Naive thymus-derived CD4-positive, alpha-beta T cell (primary cell): ENCODE measurements at regions not wholly inside any gene's neighbourhood (a gene's known extent, or its start where the extent isn't known, plus 50 kb on each side); places are given as distances from the start of the nearest gene placed in this dataset.

ENCODE experiments used
- ATAC-seq: fragments of 150-1000 bp; cut with Tn5 transposase; 2 replicates; pipeline ENCODE4 v1.10.0; 2021; ENCODE audit warnings: mild to moderate bottlenecking, moderate library complexity
- CTCF ChIA-PET: fragments of 350-600 bp; sonication (Branson Sonifier 250); formaldehyde crosslinking; loops from one replicate; lab custom pipeline; 2021; ENCODE audit warnings: antibody characterized with exemption; lab: Charles Lee
- POLR2A ChIA-PET: fragments of 350-600 bp; sonication (Branson Sonifier 250); formaldehyde crosslinking; loops from one replicate; lab custom pipeline; 2021; ENCODE audit warnings: antibody characterized with exemption, inconsistent platforms; lab: Charles Lee
- DNase-seq, 9 donors: peaks; one replicate each; pipeline versions ENCODE4 v3.0.0 to v3.0.0-alpha.2; 2020 to 2022; ENCODE audit warnings: mixed read lengths in 1 of 9
- H3K27ac ChIP-seq: one replicate; pipeline ENCODE4 v1.7.0; 2013; ENCODE audit warnings: mild to moderate bottlenecking, low read depth, low read length, moderate library complexity
- H3K27me3 ChIP-seq, 2 donors: one replicate each; pipeline ENCODE4 v1.7.0; 2013; ENCODE audit warnings: low read length in 2 of 2, mild to moderate bottlenecking in 2 of 2, moderate library complexity in 2 of 2; ENCODE audit not compliant: control insufficient read depth in 2 of 2, insufficient read depth in 2 of 2
- H3K36me3 ChIP-seq, 3 experiments: 1 replicate in 2 of 3; 2 replicates in 1 of 3; pipeline ENCODE4 v1.7.0; 2013; ENCODE audit warnings: low read length in 3 of 3, mild to moderate bottlenecking in 3 of 3, moderate library complexity in 1 of 3; ENCODE audit not compliant: insufficient read depth in 3 of 3, control insufficient read depth in 2 of 3
- H3K4me1 ChIP-seq, 2 donors: one replicate each; pipeline ENCODE4 v1.7.0; 2013; ENCODE audit warnings: low read length in 2 of 2, mild to moderate bottlenecking in 2 of 2, moderate library complexity in 1 of 2; ENCODE audit not compliant: control insufficient read depth in 2 of 2, insufficient read depth in 2 of 2
- H3K4me3 ChIP-seq: 2 replicates; pipeline ENCODE4 v1.7.0; 2013; ENCODE audit warnings: mild to moderate bottlenecking, low read length
- H3K9me3 ChIP-seq, 3 experiments: 1 replicate in 2 of 3; 2 replicates in 1 of 3; pipeline ENCODE4 v1.7.0; 2013; ENCODE audit warnings: low read length in 3 of 3; ENCODE audit not compliant: control insufficient read depth in 2 of 3
- H3K27ac Mint-ChIP-seq, 9 donors: one replicate each; pipeline ENCODE4 v1.8.0; 2020 to 2022; ENCODE audit warnings: mixed read lengths in 9 of 9, mild to moderate bottlenecking in 8 of 9, moderate library complexity in 5 of 9, inconsistent platforms in 2 of 9
- H3K27me3 Mint-ChIP-seq, 5 donors: one replicate each; pipeline ENCODE4 v1.8.0; 2021 to 2022; ENCODE audit warnings: mixed read lengths in 5 of 5, mild to moderate bottlenecking in 1 of 5
- H3K36me3 Mint-ChIP-seq, 5 donors: one replicate each; pipeline ENCODE4 v1.8.0; 2020 to 2022; ENCODE audit warnings: mixed read lengths in 5 of 5, mild to moderate bottlenecking in 3 of 5, inconsistent platforms in 1 of 5
- H3K4me1 Mint-ChIP-seq, 7 donors: one replicate each; pipeline ENCODE4 v1.8.0; 2020 to 2022; ENCODE audit warnings: mixed read lengths in 7 of 7, mild to moderate bottlenecking in 3 of 7, inconsistent platforms in 1 of 7
- H3K4me3 Mint-ChIP-seq, 10 donors: one replicate each; pipeline ENCODE4 v1.8.0; 2020 to 2022; ENCODE audit warnings: mild to moderate bottlenecking in 10 of 10, mixed read lengths in 10 of 10, moderate library complexity in 6 of 10, inconsistent platforms in 2 of 10
- H3K9me3 Mint-ChIP-seq, 11 donors: one replicate each; pipeline ENCODE4 v1.8.0; 2020 to 2022; ENCODE audit warnings: mixed read lengths in 11 of 11, mild to moderate bottlenecking in 4 of 11, inconsistent platforms in 1 of 11, moderate library complexity in 1 of 11
- intact Hi-C, 2 donors: fragments of 100-400 bp; cut with micrococcal nuclease; formaldehyde crosslinking; loops; one replicate each; pipeline ENCODE4 v1.15.1; 2023

GRCh38 chr14:22483863-22484593, 105.0 kb downstream of the DAD1 start:
- Histone ChIP-seq H3K4me3 (peak overlapping the region; percentile 30), H3K36me3 (peaks cover 0 to 2% (median 0%) of the 10 kb centered on the region in 3 experiments), H3K27me3 (no peaks in the 10 kb centered on the region), H3K4me1 (no peaks in the 10 kb centered on the region), H3K27ac (peak overlapping the region; percentile 90), H3K9me3 (no peaks in the 10 kb centered on the region)
- Mint-ChIP-seq H3K27me3 (no peaks in the 10 kb centered on the region), H3K36me3 (peaks cover 0 to 30% (median 16%) of the 10 kb centered on the region in 5 donors), H3K4me3 (peak overlapping the region; percentile 74 to 93 (median 86)), H3K27ac (peak overlapping the region; percentile 19 to 96 (median 81)), H3K9me3 (no peaks in the 10 kb centered on the region), H3K4me1 (peaks cover 0 to 57% (median 0%) of the 10 kb centered on the region in 7 donors)
- ATAC-seq (no peak), DNase-seq (no peak)
- POLR2A ChIA-PET: interaction anchor here (0.6 to 31.0 kb wide), 8 partner anchors 9 to 572 kb away, joined by 3 to 558 read pairs (median 3); no protein-coding TSS in a partner anchor
- intact Hi-C loops: no loop called here
- CTCF ChIA-PET: no interaction called here

DNA sequence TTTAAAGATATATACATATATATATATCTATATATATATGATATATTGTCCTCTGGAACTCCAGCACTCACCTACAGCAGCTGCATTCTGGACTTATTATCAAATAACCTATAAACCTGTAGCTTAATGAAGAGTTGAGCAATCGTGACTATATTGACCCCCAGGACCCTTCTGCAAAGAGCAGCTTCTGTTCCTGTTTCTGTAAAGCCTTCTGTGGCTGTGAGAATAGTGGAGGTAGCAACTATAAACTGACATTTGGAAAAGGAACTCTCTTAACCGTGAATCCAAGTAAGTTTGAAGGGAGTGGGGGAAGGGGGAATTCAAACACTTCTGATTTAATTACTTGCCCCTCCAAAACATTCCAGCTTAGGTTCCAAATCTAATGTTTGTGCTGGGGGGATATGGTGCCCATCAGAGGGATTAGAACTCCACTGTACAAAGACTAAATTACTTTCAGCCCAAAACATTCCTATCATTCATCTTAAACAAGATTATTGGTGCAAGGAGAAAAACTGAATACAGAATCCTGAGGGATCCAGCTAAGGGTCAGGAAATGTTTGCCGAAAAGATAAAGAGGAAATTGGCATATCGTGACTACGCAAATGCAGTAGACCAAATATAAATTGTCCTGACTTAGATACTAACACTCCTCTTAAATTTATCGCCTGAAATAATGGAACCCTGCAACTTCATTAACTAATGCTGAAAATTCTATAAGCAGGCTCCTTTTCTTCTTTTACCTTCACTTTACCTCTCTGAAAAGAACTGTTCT, 106.1 kb downstream of the DAD1 start:
- ChIA-PET POLR2A (interaction anchor here (0.6 to 5.7 kb wide), 3 partner anchors 9 to 559 kb away, joined by 3 to 31 read pairs (median 4); no protein-coding TSS in a partner anchor), CTCF (no interaction called here)
- no peaks in the 10 kb centered on the region for H3K9me3 ChIP-seq
- no peaks in the 10 kb centered on the region for H3K27me3 ChIP-seq
- H3K4me3 ChIP-seq: peak overlapping the region; percentile 46
- Mint-ChIP-seq H3K36me3 (peaks cover 0 to 22% (median 9%) of the 10 kb centered on the region in 5 donors), H3K27me3 (no peaks in the 10 kb centered on the region), H3K4me3 (peak overlapping the region; percentile 74 to 93 (median 86)), H3K4me1 (peaks cover 0 to 48% (median 0%) of the 10 kb centered on the region in 7 donors), H3K9me3 (no peaks in the 10 kb centered on the region), H3K27ac (peak overlapping the region in 8 of 9 donors; percentile 28 to 96 (median 82))
- H3K4me1 ChIP-seq: no peaks in the 10 kb centered on the region
- no peak for ATAC-seq
- H3K36me3 ChIP-seq: peaks cover 0 to 2% (median 0%) of the 10 kb centered on the region in 3 experiments
- H3K27ac ChIP-seq: peak overlapping the region; percentile 46
- intact Hi-C loops: no loop called here
- no peak for DNase-seq

- peak overlapping the region; percentile 66 to 92 (median 81) for H3K4me3 Mint-ChIP-seq
- DNase-seq (no peak), ATAC-seq (no peak)
- no peaks in the 10 kb centered on the region for H3K4me1 ChIP-seq
- no peaks in the 10 kb centered on the region for H3K27me3 ChIP-seq
- H3K9me3 ChIP-seq: no peaks in the 10 kb centered on the region
- ChIA-PET CTCF (no interaction called here), POLR2A (interaction anchor here (0.8 to 5.7 kb wide), 2 partner anchors 10 to 74 kb away, joined by 3 to 31 read pairs; no protein-coding TSS in a partner anchor)
- no peaks in the 10 kb centered on the region for H3K9me3 Mint-ChIP-seq
- no peaks in the 10 kb centered on the region for H3K27me3 Mint-ChIP-seq
- peak overlapping the region; percentile 35 for H3K27ac ChIP-seq
- intact Hi-C loops: no loop called here
- peaks cover 0 to 53% (median 0%) of the 10 kb centered on the region in 7 donors for H3K4me1 Mint-ChIP-seq
- H3K4me3 ChIP-seq: peak overlapping the region; percentile 20
- peaks cover 0 to 1% (median 0%) of the 10 kb centered on the region in 3 experiments for H3K36me3 ChIP-seq
- peaks cover 0 to 19% (median 8%) of the 10 kb centered on the region in 5 donors for H3K36me3 Mint-ChIP-seq
- H3K27ac Mint-ChIP-seq: peak overlapping the region in 8 of 9 donors; percentile 28 to 89 (median 75)
Observed at GRCh38 chr14:22482085-22482694, 106.8 kb downstream of the DAD1 start.

DNA sequence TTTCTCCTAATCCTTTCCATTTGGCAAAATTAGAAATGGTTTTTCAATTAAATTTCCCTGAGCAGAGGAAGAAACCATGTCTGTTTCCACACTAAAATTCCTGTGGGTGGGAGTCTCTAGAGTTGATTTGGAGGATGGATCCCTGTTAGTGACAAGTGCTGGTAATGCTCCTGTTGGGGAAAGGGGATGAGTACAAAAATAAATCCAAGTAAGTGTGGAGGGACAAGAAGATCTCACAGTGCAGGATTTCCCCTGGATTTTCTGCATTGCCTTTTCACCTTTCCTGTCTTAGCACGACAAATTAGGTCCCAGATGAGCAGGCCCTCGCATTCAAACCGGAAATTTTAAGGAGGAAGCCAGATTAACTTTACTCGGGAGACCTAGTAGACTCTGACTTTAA, 107.5 kb downstream of the DAD1 start:
- Histone ChIP-seq H3K4me3 (no peak overlapping the region), H3K27me3 (no peaks in the 10 kb centered on the region), H3K9me3 (no peaks in the 10 kb centered on the region), H3K27ac (peak overlapping the region; percentile 35), H3K36me3 (no peaks in the 10 kb centered on the region), H3K4me1 (no peaks in the 10 kb centered on the region)
- ATAC-seq: no peak
- POLR2A ChIA-PET: interaction anchor here (5.7 kb wide), 1 partner anchor 11 kb away, joined by 31 read pairs; no protein-coding TSS in a partner anchor
- H3K27ac Mint-ChIP-seq: peak overlapping the region in 7 of 9 donors; percentile 62 to 89 (median 71)
- peaks cover 0 to 53% (median 0%) of the 10 kb centered on the region in 7 donors for H3K4me1 Mint-ChIP-seq
- CTCF ChIA-PET: no interaction called here
- peak overlapping the region; percentile 66 to 92 (median 81) for H3K4me3 Mint-ChIP-seq
- DNase-seq: no peak
- peaks cover 0 to 15% (median 8%) of the 10 kb centered on the region in 5 donors for H3K36me3 Mint-ChIP-seq
- intact Hi-C loops: no loop called here
- no peaks in the 10 kb centered on the region for H3K27me3 Mint-ChIP-seq
- H3K9me3 Mint-ChIP-seq: no peaks in the 10 kb centered on the region

DNA sequence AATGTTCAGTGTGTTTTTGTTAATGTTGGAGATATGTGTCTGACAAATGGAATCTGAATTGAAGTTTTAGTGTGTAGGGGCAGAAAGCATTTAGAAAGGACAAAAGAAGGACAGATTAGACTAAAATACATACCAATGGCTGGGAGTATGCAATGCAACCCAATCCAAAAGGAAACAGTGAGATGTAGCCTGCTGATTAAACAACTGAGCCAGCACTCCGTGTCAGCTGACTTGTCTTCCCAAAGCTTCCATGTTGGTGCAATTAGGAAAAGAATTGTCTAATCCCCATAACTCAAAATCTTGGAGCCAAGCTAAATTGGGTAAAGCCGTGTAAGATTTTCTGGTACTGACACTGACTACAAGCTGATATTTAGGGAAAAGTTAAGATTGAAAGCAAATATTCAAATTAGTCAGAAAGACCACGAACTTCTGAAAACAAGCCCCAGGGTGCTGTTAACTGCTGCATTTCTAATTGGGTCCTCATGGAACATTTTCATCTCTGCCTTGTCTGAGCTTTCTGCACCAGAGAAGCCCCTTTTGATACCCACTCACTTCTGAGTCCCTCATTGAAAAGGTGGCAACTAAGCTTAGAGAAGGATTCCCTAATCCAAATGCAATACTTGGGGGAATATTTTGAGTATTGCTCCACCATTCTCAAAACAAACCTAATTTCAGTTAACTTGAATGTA, 109.1 kb downstream of the DAD1 start:
- H3K36me3 ChIP-seq: no peaks in the 10 kb centered on the region
- DNase-seq (no peak), ATAC-seq (no peak)
- no peaks in the 10 kb centered on the region for H3K9me3 ChIP-seq
- H3K4me3 Mint-ChIP-seq: peak overlapping the region; percentile 59 to 92 (median 81)
- H3K36me3 Mint-ChIP-seq: peaks cover 0 to 12% (median 8%) of the 10 kb centered on the region in 5 donors
- H3K27ac ChIP-seq: peak overlapping the region; percentile 29
- H3K27me3 ChIP-seq: no peaks in the 10 kb centered on the region
- ChIA-PET POLR2A (interaction anchor here (0.9 to 5.7 kb wide), 4 partner anchors 12 to 586 kb away, joined by 3 to 31 read pairs (median 3); no protein-coding TSS in a partner anchor), CTCF (interaction anchor here (0.6 kb wide), 1 partner anchor 408 kb away, joined by 3 read pairs; no protein-coding TSS in a partner anchor)
- intact Hi-C loops: no loop called here
- H3K4me1 ChIP-seq: no peaks in the 10 kb centered on the region
- no peaks in the 10 kb centered on the region for H3K9me3 Mint-ChIP-seq
- peak overlapping the region in 4 of 9 donors; percentile 2 to 85 (median 47) for H3K27ac Mint-ChIP-seq
- H3K4me3 ChIP-seq: peak overlapping the region; percentile 9
- H3K4me1 Mint-ChIP-seq: peaks cover 0 to 44% (median 0%) of the 10 kb centered on the region in 7 donors
- H3K27me3 Mint-ChIP-seq: no peaks in the 10 kb centered on the region
